Fibroblast of the aortic adventitia (primary cell): ENCODE measurements at regions not wholly inside any gene's neighbourhood (a gene's known extent, or its start where the extent isn't known, plus 50 kb on each side); places are given as distances from the start of the nearest gene placed in this dataset.

Source experiments
- DNase-seq: peaks from one replicate; pipeline ENCODE4 v3.0.0-alpha.2; 2010; ENCODE audit warnings: low read depth
- H3K4me3 ChIP-seq: 2 replicates; pipeline ENCODE4 v1.5.1; 2011; ENCODE audit warnings: low read depth, mild to moderate bottlenecking, control low read depth, low read length, moderate library complexity
- CTCF ChIP-seq: IDR thresholded peaks from 2 replicates; pipeline ENCODE4 v1.5.1; 2011; ENCODE audit warnings: mild to moderate bottlenecking, low read length, control low read depth, inconsistent platforms; ENCODE audit not compliant: insufficient read depth

- DNase-seq: no peak
- no peak for TF ChIP-seq CTCF
- H3K4me3 ChIP-seq: no peak overlapping the region
Measured at GRCh38 chr2:14540015-14540414, 92.5 kb upstream of the LRATD1 start.

GRCh38 chr2:14543284-14543683, 89.2 kb upstream of the LRATD1 start:
- DNase-seq: no peak
- no peak for TF ChIP-seq CTCF
- H3K4me3 ChIP-seq: no peak overlapping the region

GRCh38 chr2:14544247-14544646, 88.3 kb upstream of the LRATD1 start:
- no peak for TF ChIP-seq CTCF
- DNase-seq: no peak
- no peak overlapping the region for H3K4me3 ChIP-seq

GRCh38 chr2:14547830-14548229, 84.7 kb upstream of the LRATD1 start:
- no peak for TF ChIP-seq CTCF
- DNase-seq: no peak
- H3K4me3 ChIP-seq: no peak overlapping the region

GRCh38 chr2:14550658-14551057, 81.9 kb upstream of the LRATD1 start:
- TF ChIP-seq CTCF: no peak
- H3K4me3 ChIP-seq: no peak overlapping the region
- DNase-seq: no peak

GRCh38 chr2:14551069-14551468, 81.4 kb upstream of the LRATD1 start:
- no peak for DNase-seq
- H3K4me3 ChIP-seq: no peak overlapping the region
- TF ChIP-seq CTCF: no peak

GRCh38 chr2:14552286-14552685, 80.2 kb upstream of the LRATD1 start:
- no peak for DNase-seq
- no peak for TF ChIP-seq CTCF
- no peak overlapping the region for H3K4me3 ChIP-seq
